ENCODE measurements at regions not wholly inside any gene's neighbourhood (a gene's known extent, or its start where the extent isn't known, plus 50 kb on each side); places are given as distances from the start of the nearest gene placed in this dataset.

- TF ChIP-seq YY1 (IDR thresholded peaks at IDR 0.05) (no peak), EGR1 (IDR thresholded peaks at IDR 0.05; ENCODE audit: low read depth in 2 of 2) (no peak), CTCF (IDR thresholded peaks at IDR 0.05; ENCODE audit: low read depth, low read length, missing input control) (no peak), GABPA (IDR thresholded peaks at IDR 0.05 in 1 of 2, conservative IDR thresholded peaks at IDR 0.05 in 1 of 2) (no peak), REST (IDR thresholded peaks at IDR 0.05) (peak; percentile 32), JUND (IDR thresholded peaks at IDR 0.05) (no peak), ZBTB33 (IDR thresholded peaks at IDR 0.05) (no peak), SP1 (IDR thresholded peaks at IDR 0.05) (no peak), RAD21 (IDR thresholded peaks at IDR 0.05) (no peak), MAX (IDR thresholded peaks at IDR 0.05) (no peak)
Measured at GRCh38 chr9:129347316-129348120, 169.5 kb upstream of the IER5L start.
